Neural cell (in vitro differentiated cells): ENCODE measurements at regions not wholly inside any gene's neighbourhood (a gene's known extent, or its start where the extent isn't known, plus 50 kb on each side); places are given as distances from the start of the nearest gene placed in this dataset.

Source experiments
- H2AFZ ChIP-seq: fragments of 200-600, 300-800 bp; sonication (generic), shearing (Covaris generic); 2 replicates; pipeline ENCODE4 v1.6.0; 2014; ENCODE audit warnings: low read depth, mild to moderate bottlenecking, antibody characterized with exemption, low read length, moderate library complexity
- H3F3A ChIP-seq: fragments of 200-600 bp; shearing (Covaris generic); 2 replicates; pipeline ENCODE4 v1.6.1; 2016; ENCODE audit warnings: mild to moderate bottlenecking, moderate library complexity, mixed read lengths, antibody characterized with exemption, low read length; ENCODE audit not compliant: insufficient read depth, poor library complexity, severe bottlenecking
- H3K27ac ChIP-seq: fragments of 200-600, 300-800 bp; sonication (generic), shearing (Covaris generic); 2 replicates; pipeline ENCODE4 v1.5.1; 2014; ENCODE audit warnings: mild to moderate bottlenecking, low read length, moderate library complexity
- H3K27me3 ChIP-seq: fragments of 300-800, 200-600 bp; sonication (generic), shearing (Covaris generic); 2 replicates; pipeline ENCODE4 v1.6.0; 2014; ENCODE audit warnings: mild to moderate bottlenecking, low read depth, low read length, moderate library complexity; ENCODE audit not compliant: insufficient read depth
- H3K36me3 ChIP-seq: fragments of 300-800, 200-600 bp; sonication (generic), shearing (Covaris generic); 2 replicates; pipeline ENCODE4 v1.5.1; 2014; ENCODE audit warnings: mild to moderate bottlenecking, antibody characterized with exemption, low read length, moderate library complexity; ENCODE audit not compliant: insufficient read depth
- H3K4me2 ChIP-seq: fragments of 300-800, 200-600 bp; sonication (generic), shearing (Covaris generic); 2 replicates; pipeline ENCODE4 v1.6.0; 2014; ENCODE audit warnings: mild to moderate bottlenecking, low read length
- H3K4me3 ChIP-seq: fragments of 300-800, 200-600 bp; sonication (generic), shearing (Covaris generic); 2 replicates; pipeline ENCODE4 v1.5.1; 2014; ENCODE audit warnings: mild to moderate bottlenecking, low read length, moderate library complexity
- H3K79me2 ChIP-seq: fragments of 200-600 bp; shearing (Covaris generic); replicated peaks from 2 replicates; pipeline ENCODE4 v1.6.0; 2014; ENCODE audit warnings: mild to moderate bottlenecking, low read length, moderate library complexity; ENCODE audit not compliant: insufficient read depth
- H3K9ac ChIP-seq: fragments of 300-800, 200-600 bp; sonication (generic), shearing (Covaris generic); 2 replicates; pipeline ENCODE4 v1.6.1; 2016; ENCODE audit warnings: mild to moderate bottlenecking, low read length, mixed read lengths
- H3K9me2 ChIP-seq: fragments of 200-600 bp; shearing (Covaris generic); 2 replicates; pipeline ENCODE4 v1.6.1; 2016; ENCODE audit warnings: mild to moderate bottlenecking, low read length, mixed read lengths; ENCODE audit not compliant: insufficient read depth
- H3K9me3 ChIP-seq: fragments of 200-600, 300-800 bp; sonication (generic), shearing (Covaris generic); 2 replicates; pipeline ENCODE4 v1.6.1; 2016; ENCODE audit warnings: mild to moderate bottlenecking, mixed run types, low read length, moderate library complexity, mixed read lengths
- H4K20me1 ChIP-seq: fragments of 200-600 bp; shearing (Covaris generic); 2 replicates; pipeline ENCODE4 v1.6.1; 2016; ENCODE audit warnings: mild to moderate bottlenecking, mixed run types; ENCODE audit not compliant: insufficient read depth
- EP300 ChIP-seq: fragments of 450-650 bp; conservative IDR thresholded peaks from 2 replicates; pipeline ENCODE4 v1.6.1; 2014; ENCODE audit warnings: antibody characterized with exemption, mild to moderate bottlenecking, moderate library complexity; ENCODE audit not compliant: poor library complexity, severe bottlenecking
- EZH2 ChIP-seq: fragments of 200-600, 300-800 bp; shearing (Covaris generic), sonication (generic); IDR thresholded peaks from 2 replicates; pipeline ENCODE4 v1.6.1; 2014; ENCODE audit warnings: antibody characterized with exemption, low read length, borderline replicate concordance, mild to moderate bottlenecking; ENCODE audit not compliant: insufficient read depth, poor library complexity, severe bottlenecking
- MXI1 ChIP-seq: fragments of 450-650 bp; conservative IDR thresholded peaks from 2 replicates; pipeline ENCODE4 v1.6.1; 2014; ENCODE audit warnings: antibody characterized with exemption, mild to moderate bottlenecking; ENCODE audit not compliant: poor library complexity, severe bottlenecking
- POLR2AphosphoS5 ChIP-seq: IDR thresholded peaks from 2 replicates; pipeline ENCODE4 v1.6.1; 2012
- RAD21 ChIP-seq: fragments of 450-650 bp; conservative IDR thresholded peaks from 2 replicates; pipeline ENCODE4 v1.6.1; 2014; ENCODE audit warnings: antibody characterized with exemption, mild to moderate bottlenecking, moderate library complexity
- SMC3 ChIP-seq: fragments of 450-650 bp; conservative IDR thresholded peaks from 2 replicates; pipeline ENCODE4 v1.6.1; 2014; ENCODE audit warnings: antibody characterized with exemption, mild to moderate bottlenecking, moderate library complexity; ENCODE audit not compliant: poor library complexity
- TAF1 ChIP-seq: IDR thresholded peaks from 2 replicates; pipeline ENCODE4 v1.6.1; 2012; ENCODE audit warnings: low read depth
- TF ChIP-seq, protein P1 (sequence below): fragments of 450-650 bp; IDR thresholded peaks from 2 replicates; pipeline ENCODE4 v1.5.1; 2014; ENCODE audit warnings: antibody characterized with exemption, mild to moderate bottlenecking, moderate library complexity; ENCODE audit not compliant: poor library complexity, severe bottlenecking
- TF ChIP-seq, protein P2 (sequence below): IDR thresholded peaks from 2 replicates; pipeline ENCODE4 v1.6.1; 2012; ENCODE audit warnings: borderline replicate concordance

DNA sequence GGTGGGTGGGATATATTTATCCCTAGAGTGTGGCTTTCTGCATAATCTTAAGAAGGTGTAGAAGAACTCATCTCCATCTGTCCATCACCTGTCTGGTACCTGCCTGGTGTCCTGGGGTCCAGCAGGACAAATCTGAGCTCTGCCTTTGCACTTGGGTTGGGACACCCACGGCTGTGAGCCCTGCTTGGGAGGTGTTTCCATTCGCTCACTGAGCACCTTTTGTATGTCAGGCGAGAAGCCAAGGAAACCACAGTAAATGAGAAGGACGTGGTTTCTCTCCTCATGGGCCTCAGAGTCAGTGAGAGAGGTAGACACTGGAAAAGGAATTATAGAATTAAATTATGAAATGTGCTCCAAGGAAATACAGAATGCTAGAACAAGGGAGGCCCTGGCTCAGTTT, 555.9 kb downstream of the MIAT start:
- no peaks in the 10 kb centered on the region for H3K9me2 ChIP-seq
- no peak overlapping the region for H3K27ac ChIP-seq
- no peaks in the 10 kb centered on the region for H3F3A ChIP-seq
- no peaks in the 10 kb centered on the region for H3K9me3 ChIP-seq
- no peaks in the 10 kb centered on the region for H3K79me2 ChIP-seq
- no peak overlapping the region for H3K4me3 ChIP-seq
- TF ChIP-seq MXI1 = no peak
- H3K36me3 ChIP-seq = no peaks in the 10 kb centered on the region
- H4K20me1 ChIP-seq = no peaks in the 10 kb centered on the region
- no peak overlapping the region for H3K4me2 ChIP-seq
- H3K9ac ChIP-seq = no peak overlapping the region
- H2AFZ ChIP-seq = no peak overlapping the region
- no peaks in the 10 kb centered on the region for H3K27me3 ChIP-seq

DNA sequence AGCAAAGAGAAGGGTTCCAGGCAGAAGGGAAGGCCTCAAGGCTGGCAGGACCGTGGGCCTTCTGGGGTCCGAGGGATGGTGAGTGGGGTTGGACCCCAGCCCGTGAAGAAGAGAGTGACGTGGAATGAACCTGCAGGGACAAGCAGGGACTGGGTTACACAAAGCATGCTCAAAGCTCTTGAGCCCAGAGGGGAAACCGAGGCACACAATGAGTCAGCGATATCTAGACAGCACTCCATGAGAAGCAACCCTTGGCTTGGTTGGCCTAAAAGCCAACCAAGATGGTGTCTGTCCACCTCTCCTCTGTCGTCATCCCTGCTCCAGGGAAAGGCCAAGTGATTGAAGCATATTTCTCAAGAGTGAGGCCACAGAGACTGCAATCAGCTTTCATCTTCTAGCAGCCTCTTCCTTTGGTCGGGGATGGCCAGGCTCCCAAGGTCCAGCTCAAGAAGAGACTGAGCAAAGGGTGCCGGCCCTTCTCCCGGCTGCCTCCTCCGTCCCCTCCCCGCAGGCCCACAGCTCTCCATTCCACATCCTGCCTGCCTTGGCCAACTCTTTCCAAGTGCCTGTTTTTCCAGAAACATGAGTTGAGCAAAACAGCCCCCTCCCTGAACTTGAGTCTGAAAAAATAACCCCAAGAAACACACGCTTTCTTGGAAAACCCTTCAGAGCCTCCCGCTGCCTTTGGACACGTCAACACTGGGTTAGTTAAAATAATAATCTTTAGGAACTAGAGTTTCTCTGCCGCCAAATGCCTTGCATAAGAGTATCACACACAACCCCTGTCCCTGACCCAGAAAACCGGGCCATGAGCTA, 556.6 kb downstream of the MIAT start:
- H3K9me3 ChIP-seq = no peaks in the 10 kb centered on the region
- H3K79me2 ChIP-seq = no peaks in the 10 kb centered on the region
- H3K4me3 ChIP-seq = no peak overlapping the region
- no peaks in the 10 kb centered on the region for H3K9me2 ChIP-seq
- no peak overlapping the region for H3K27ac ChIP-seq
- TF ChIP-seq EZH2 (no peak), SMC3 (no peak), RAD21 (no peak), TAF1 (no peak), EP300 (no peak)
- TF ChIP-seq, protein P1, sequence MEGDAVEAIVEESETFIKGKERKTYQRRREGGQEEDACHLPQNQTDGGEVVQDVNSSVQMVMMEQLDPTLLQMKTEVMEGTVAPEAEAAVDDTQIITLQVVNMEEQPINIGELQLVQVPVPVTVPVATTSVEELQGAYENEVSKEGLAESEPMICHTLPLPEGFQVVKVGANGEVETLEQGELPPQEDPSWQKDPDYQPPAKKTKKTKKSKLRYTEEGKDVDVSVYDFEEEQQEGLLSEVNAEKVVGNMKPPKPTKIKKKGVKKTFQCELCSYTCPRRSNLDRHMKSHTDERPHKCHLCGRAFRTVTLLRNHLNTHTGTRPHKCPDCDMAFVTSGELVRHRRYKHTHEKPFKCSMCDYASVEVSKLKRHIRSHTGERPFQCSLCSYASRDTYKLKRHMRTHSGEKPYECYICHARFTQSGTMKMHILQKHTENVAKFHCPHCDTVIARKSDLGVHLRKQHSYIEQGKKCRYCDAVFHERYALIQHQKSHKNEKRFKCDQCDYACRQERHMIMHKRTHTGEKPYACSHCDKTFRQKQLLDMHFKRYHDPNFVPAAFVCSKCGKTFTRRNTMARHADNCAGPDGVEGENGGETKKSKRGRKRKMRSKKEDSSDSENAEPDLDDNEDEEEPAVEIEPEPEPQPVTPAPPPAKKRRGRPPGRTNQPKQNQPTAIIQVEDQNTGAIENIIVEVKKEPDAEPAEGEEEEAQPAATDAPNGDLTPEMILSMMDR = no peak
- H4K20me1 ChIP-seq = no peaks in the 10 kb centered on the region
- no peak overlapping the region for H3K9ac ChIP-seq
- no peaks in the 10 kb centered on the region for H3K27me3 ChIP-seq
- no peaks in the 10 kb centered on the region for H3K36me3 ChIP-seq
- no peak overlapping the region for H3K4me2 ChIP-seq
- H3F3A ChIP-seq = no peaks in the 10 kb centered on the region
- no peak overlapping the region for H2AFZ ChIP-seq

DNA sequence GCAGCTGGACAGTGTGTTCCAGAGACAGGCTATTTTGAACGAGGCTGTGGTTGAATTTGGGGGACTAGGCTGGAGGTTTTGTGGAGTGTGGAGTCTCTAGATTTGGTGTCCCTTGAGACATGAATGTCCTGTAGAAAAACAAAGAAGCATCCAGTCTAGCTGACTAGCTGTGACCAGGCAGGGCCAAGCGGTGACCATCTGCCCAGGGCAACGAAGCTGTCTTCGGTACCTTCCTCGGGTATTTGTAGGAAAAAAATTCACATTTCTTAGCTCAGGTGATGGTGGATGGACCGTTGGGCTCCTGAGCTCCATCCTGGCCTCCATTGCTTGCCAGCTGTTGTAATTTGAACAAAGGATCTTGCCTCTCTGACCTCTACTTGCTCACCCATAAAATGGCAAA, 557.3 kb downstream of the MIAT start:
- Histone ChIP-seq H3K4me3 (no peak overlapping the region), H3F3A (no peaks in the 10 kb centered on the region), H3K27me3 (no peaks in the 10 kb centered on the region), H3K36me3 (no peaks in the 10 kb centered on the region), H3K9me3 (no peaks in the 10 kb centered on the region), H3K9ac (no peak overlapping the region), H3K9me2 (no peaks in the 10 kb centered on the region), H3K4me2 (no peak overlapping the region), H3K27ac (no peak overlapping the region), H2AFZ (no peak overlapping the region), H4K20me1 (no peaks in the 10 kb centered on the region), H3K79me2 (no peaks in the 10 kb centered on the region)
- TF ChIP-seq RAD21 (no peak), TAF1 (no peak), EP300 (no peak), MXI1 (no peak), POLR2AphosphoS5 (no peak), SMC3 (no peak), EZH2 (no peak)
- TF ChIP-seq, protein P2, sequence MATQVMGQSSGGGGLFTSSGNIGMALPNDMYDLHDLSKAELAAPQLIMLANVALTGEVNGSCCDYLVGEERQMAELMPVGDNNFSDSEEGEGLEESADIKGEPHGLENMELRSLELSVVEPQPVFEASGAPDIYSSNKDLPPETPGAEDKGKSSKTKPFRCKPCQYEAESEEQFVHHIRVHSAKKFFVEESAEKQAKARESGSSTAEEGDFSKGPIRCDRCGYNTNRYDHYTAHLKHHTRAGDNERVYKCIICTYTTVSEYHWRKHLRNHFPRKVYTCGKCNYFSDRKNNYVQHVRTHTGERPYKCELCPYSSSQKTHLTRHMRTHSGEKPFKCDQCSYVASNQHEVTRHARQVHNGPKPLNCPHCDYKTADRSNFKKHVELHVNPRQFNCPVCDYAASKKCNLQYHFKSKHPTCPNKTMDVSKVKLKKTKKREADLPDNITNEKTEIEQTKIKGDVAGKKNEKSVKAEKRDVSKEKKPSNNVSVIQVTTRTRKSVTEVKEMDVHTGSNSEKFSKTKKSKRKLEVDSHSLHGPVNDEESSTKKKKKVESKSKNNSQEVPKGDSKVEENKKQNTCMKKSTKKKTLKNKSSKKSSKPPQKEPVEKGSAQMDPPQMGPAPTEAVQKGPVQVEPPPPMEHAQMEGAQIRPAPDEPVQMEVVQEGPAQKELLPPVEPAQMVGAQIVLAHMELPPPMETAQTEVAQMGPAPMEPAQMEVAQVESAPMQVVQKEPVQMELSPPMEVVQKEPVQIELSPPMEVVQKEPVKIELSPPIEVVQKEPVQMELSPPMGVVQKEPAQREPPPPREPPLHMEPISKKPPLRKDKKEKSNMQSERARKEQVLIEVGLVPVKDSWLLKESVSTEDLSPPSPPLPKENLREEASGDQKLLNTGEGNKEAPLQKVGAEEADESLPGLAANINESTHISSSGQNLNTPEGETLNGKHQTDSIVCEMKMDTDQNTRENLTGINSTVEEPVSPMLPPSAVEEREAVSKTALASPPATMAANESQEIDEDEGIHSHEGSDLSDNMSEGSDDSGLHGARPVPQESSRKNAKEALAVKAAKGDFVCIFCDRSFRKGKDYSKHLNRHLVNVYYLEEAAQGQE = no peak
- TF ChIP-seq, protein P1 = no peak
